GM12878 (cell line): ENCODE measurements at regions not wholly inside any gene's neighbourhood (a gene's known extent, or its start where the extent isn't known, plus 50 kb on each side); places are given as distances from the start of the nearest gene placed in this dataset.

ENCODE experiments used
- ATAC-seq: fragments of 200-7000 bp; cut with Tn5 transposase; 3 replicates; pipeline ENCODE4 v1.9.1; 2020; ENCODE audit warnings: mild to moderate bottlenecking, moderate library complexity
- BruUV-seq: library from RNA; stranded (reverse); fragments of 400-500 nt; replicated peaks from 2 replicates; lab custom pipeline; 2021; lab: Mats Ljungman, UMichigan
- CTCF ChIA-PET: fragments of 300-600 bp; sonication (Branson Sonifier 250); formaldehyde crosslinking; extraction: SDS; loops from one replicate; lab custom pipeline; 2021; ENCODE audit warnings: inconsistent platforms; lab: Yijun Ruan, JAX
- POLR2A ChIA-PET: fragments of 350-600 bp; formaldehyde crosslinking; extraction: SDS; loops from one replicate; lab custom pipeline; 2021; ENCODE audit warnings: inconsistent platforms; lab: Charles Lee
- RAD21 ChIA-PET: fragments of 300-600 bp; sonication (Branson Sonifier 250); formaldehyde crosslinking; loops from one replicate; lab custom pipeline; 2023; ENCODE audit warnings: antibody characterized with exemption; ENCODE audit not compliant: unreplicated experiment; lab: Charles Lee
- SMC1A ChIA-PET: fragments of 300-600 bp; sonication (Branson Sonifier 250); formaldehyde crosslinking; loops from one replicate; lab custom pipeline; 2023; ENCODE audit not compliant: unreplicated experiment, uncharacterized antibody; lab: Charles Lee
- DNase-seq: peaks from one replicate; pipeline ENCODE4 v3.0.0-alpha.2; 2011; ENCODE audit warnings: low read depth, low spot score
- FAIRE-seq: peaks from 3 replicates; lab custom pipeline; 2011; peaks lifted over from hg19 to GRCh38; lab: Jason Lieb, UNC
- H2AFZ ChIP-seq: 2 replicates; pipeline ENCODE4 v1.6.0; 2011; ENCODE audit warnings: low read depth, low read length, control low read depth; ENCODE audit not compliant: control insufficient read depth
- H3K27ac ChIP-seq: 2 replicates; pipeline ENCODE4 v1.5.1; 2011; ENCODE audit warnings: control low read depth; ENCODE audit not compliant: control insufficient read depth, insufficient read depth
- H3K27me3 ChIP-seq, 2 experiments: replicated peaks in 1 of 2; 2 replicates each; pipeline versions ENCODE4 v1.6.0 to v1.6.1; 2011; ENCODE audit warnings: low read length in 1 of 2; ENCODE audit not compliant: control insufficient read depth in 2 of 2, insufficient read depth in 2 of 2
- H3K36me3 ChIP-seq, 2 experiments: 2 replicates each; pipeline ENCODE4 v1.5.1; 2011; ENCODE audit warnings: low read length in 1 of 2; ENCODE audit not compliant: control insufficient read depth in 2 of 2, insufficient read depth in 2 of 2
- H3K4me1 ChIP-seq: 2 replicates; pipeline ENCODE4 v1.6.1; 2011; ENCODE audit warnings: mild to moderate bottlenecking, low read length, moderate library complexity, mixed read lengths; ENCODE audit not compliant: control insufficient read depth, insufficient read depth
- H3K4me2 ChIP-seq: 2 replicates; pipeline ENCODE4 v1.6.0; 2011; ENCODE audit warnings: control low read depth; ENCODE audit not compliant: control insufficient read depth, insufficient read depth
- H3K4me3 ChIP-seq: fragments of 200-600 bp; sonication (generic); 2 replicates; pipeline ENCODE4 v1.5.1; 2016
- H3K79me2 ChIP-seq: 2 replicates; pipeline ENCODE4 v1.6.0; 2011; ENCODE audit warnings: low read length; ENCODE audit not compliant: control insufficient read depth, insufficient read depth
- H3K9ac ChIP-seq: 2 replicates; pipeline ENCODE4 v1.8.0; 2011; ENCODE audit warnings: low read length, control low read depth, mixed read lengths; ENCODE audit not compliant: control insufficient read depth, insufficient read depth
- H3K9me3 ChIP-seq: replicated peaks from 3 replicates; pipeline ENCODE4 v1.5.1; 2011; ENCODE audit warnings: mild to moderate bottlenecking, low read length; ENCODE audit not compliant: control insufficient read depth, insufficient read depth
- H4K20me1 ChIP-seq: 2 replicates; pipeline ENCODE4 v1.6.0; 2011; ENCODE audit not compliant: control insufficient read depth, insufficient read depth
- ATF7 ChIP-seq: fragments of 450-650 bp; IDR thresholded peaks from 2 replicates; pipeline ENCODE4 v1.6.1; 2016; ENCODE audit warnings: low read depth, mild to moderate bottlenecking
- CHD1 ChIP-seq: IDR thresholded peaks from 2 replicates; pipeline ENCODE4 v1.6.1; 2012; ENCODE audit warnings: low read depth, low read length, improper control_type of control experiment
- IRF4 ChIP-seq: IDR thresholded peaks from 2 replicates; pipeline ENCODE4 v1.6.1; 2011; ENCODE audit warnings: low read depth, low read length
- JUNB ChIP-seq: IDR thresholded peaks from 2 replicates; pipeline ENCODE4 v1.6.1; 2016; ENCODE audit warnings: antibody characterized with exemption, mild to moderate bottlenecking
- MEF2B ChIP-seq: fragments of 450-650 bp; IDR thresholded peaks from 2 replicates; pipeline ENCODE4 v1.6.1; 2018; ENCODE audit warnings: mild to moderate bottlenecking, moderate library complexity; ENCODE audit not compliant: partially characterized antibody, poor library complexity, severe bottlenecking
- NFYA ChIP-seq: IDR thresholded peaks from 2 replicates; pipeline ENCODE4 v1.6.1; 2011; ENCODE audit warnings: low read depth, mild to moderate bottlenecking, low read length, improper control_type of control experiment, borderline replicate concordance
- NFYB ChIP-seq: IDR thresholded peaks from 2 replicates; pipeline ENCODE4 v1.6.1; 2011; ENCODE audit warnings: low read depth, mild to moderate bottlenecking, low read length, improper control_type of control experiment, moderate library complexity; ENCODE audit not compliant: insufficient read depth
- POLR2A ChIP-seq: IDR thresholded peaks from 2 replicates; pipeline ENCODE4 v1.6.1; 2011; ENCODE audit warnings: low read depth, mild to moderate bottlenecking, low read length
- POLR2AphosphoS2 ChIP-seq: IDR thresholded peaks from 2 replicates; pipeline ENCODE4 v1.6.1; 2011; ENCODE audit warnings: low read depth, mild to moderate bottlenecking, low read length, improper control_type of control experiment, moderate library complexity
- PRDM15 ChIP-seq: fragments of 450-650 bp; formaldehyde crosslinking; IDR thresholded peaks from 2 replicates; pipeline ENCODE4 v1.4.0; 2020; ENCODE audit warnings: mild to moderate bottlenecking, moderate library complexity
- SPI1 ChIP-seq: IDR thresholded peaks from 2 replicates; pipeline ENCODE4 v1.6.1; 2011; ENCODE audit warnings: low read depth, mild to moderate bottlenecking, low read length, moderate library complexity, borderline replicate concordance; ENCODE audit not compliant: insufficient read depth
- TBL1XR1 ChIP-seq: IDR thresholded peaks from 2 replicates; pipeline ENCODE4 v1.6.1; 2012; ENCODE audit warnings: low read depth, low read length, improper control_type of control experiment
- ZNF207 ChIP-seq: fragments of 450-650 bp; IDR thresholded peaks from 2 replicates; pipeline ENCODE4 v1.6.1; 2014; ENCODE audit warnings: antibody characterized with exemption, mild to moderate bottlenecking, borderline replicate concordance
- ZNF384 ChIP-seq: IDR thresholded peaks from 2 replicates; pipeline ENCODE4 v1.6.1; 2012; ENCODE audit warnings: low read depth, mild to moderate bottlenecking, low read length, improper control_type of control experiment, borderline replicate concordance
- WGBS: methylation state at CpG from one replicate; pipeline ENCODE4 v1.1.6; 2016; ENCODE audit warnings: low lambda C conversion rate; ENCODE audit not compliant: insufficient replicate concordance, insufficient coverage; ENCODE audit errors: missing lambda C conversion rate; 5-methylcytosine and 5-hydroxymethylcytosine counted together
- in situ Hi-C: fragments of 300-500 bp; cut with MboI; formaldehyde crosslinking; loops from 9 replicates; pipeline ENCODE4 v1.14.3; 2018; ENCODE audit warnings: mixed read lengths
- intact Hi-C: fragments of 100-400 bp; cut with micrococcal nuclease; formaldehyde crosslinking; loops from one replicate; pipeline ENCODE4 v1.14.2; 2022; ENCODE audit not compliant: unreplicated experiment
- TF ChIP-seq, protein P1 (sequence below): IDR thresholded peaks from 2 replicates; pipeline ENCODE4 v1.6.1; 2011; ENCODE audit warnings: low read depth, low read length, improper control_type of control experiment, borderline replicate concordance

DNA sequence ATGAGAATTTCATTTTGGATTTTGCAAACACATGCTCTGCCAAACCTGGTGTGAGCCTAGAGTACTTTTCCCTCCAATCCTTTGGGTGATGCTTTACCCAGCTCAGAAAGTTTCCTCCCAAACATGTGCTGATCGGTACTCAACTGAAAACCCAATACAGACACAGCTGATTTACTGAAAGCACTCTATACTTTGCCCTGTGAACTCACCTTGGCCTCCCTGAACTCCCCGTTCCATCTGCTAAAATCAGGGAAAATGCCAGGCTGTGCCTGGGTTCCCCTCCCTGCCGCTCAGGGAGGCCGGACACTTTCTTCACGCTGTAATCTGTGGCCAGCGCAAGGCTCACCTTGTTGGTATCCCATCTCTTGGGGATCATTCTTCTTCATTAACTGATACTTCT is 391.2 kb downstream of the CBLN2 start:
- Histone ChIP-seq H2AFZ (no peak overlapping the region), H3K9me3 (no peaks in the 10 kb centered on the region; the same call in 2 of the 3 replicates), H3K4me1 (no peaks in the 10 kb centered on the region), H3K27me3 (no peaks in the 10 kb centered on the region), H3K36me3 (no peaks in the 10 kb centered on the region), H3K79me2 (no peaks in the 10 kb centered on the region), H3K4me3 (no peak overlapping the region), H3K27ac (no peak overlapping the region), H3K4me2 (no peak overlapping the region), H3K9ac (no peak overlapping the region), H4K20me1 (no peaks in the 10 kb centered on the region)
- POLR2A ChIA-PET: no interaction called here
- no peak for TF ChIP-seq ZNF384
- TF ChIP-seq SPI1: no peak
- TF ChIP-seq CHD1: no peak
- no peak for TF ChIP-seq NFYB
- TF ChIP-seq ATF7: no peak
- no peak for TF ChIP-seq JUNB
- no peak for ATAC-seq
- SMC1A ChIA-PET: interaction anchor here (1.0 to 1.6 kb wide), 4 partner anchors 8 to 23 kb away, joined by 3 to 4 read pairs (median 4); no protein-coding TSS in a partner anchor
- no peak for DNase-seq
- in situ Hi-C loops (no loop called here), intact Hi-C loops (no loop called here)
- RAD21 ChIA-PET: no interaction called here
- no TSS peak for BruUV-seq
- WGBS: 68% methylated on average over 6 of the region's 6 CpGs
- CTCF ChIA-PET: no interaction called here
- FAIRE-seq: no peak

DNA sequence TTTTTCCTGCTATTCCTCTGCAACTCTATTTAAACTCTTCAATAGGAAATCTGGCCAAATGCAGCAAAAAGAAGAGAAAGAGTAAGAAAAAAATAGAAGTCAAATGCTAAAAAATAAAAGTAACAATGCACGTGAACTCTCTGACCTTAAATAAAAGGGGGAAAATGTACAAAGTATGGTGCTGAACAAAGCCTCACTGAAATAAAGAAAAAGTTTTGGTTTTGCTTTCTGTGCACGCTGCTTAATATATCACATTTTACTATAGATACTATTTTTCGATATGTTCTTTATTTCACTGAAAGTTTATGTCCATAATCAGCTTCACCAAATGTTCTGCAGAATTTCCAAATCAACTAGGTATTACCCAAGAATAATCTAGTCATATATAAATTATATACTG is 396.3 kb downstream of the CBLN2 start:
- Histone ChIP-seq H3K9me3 (no peaks in the 10 kb centered on the region), H3K27ac (no peak overlapping the region), H3K4me3 (no peak overlapping the region), H3K79me2 (no peaks in the 10 kb centered on the region), H4K20me1 (no peaks in the 10 kb centered on the region), H2AFZ (no peak overlapping the region), H3K27me3 (no peaks in the 10 kb centered on the region), H3K4me2 (no peak overlapping the region), H3K9ac (no peak overlapping the region), H3K36me3 (no peaks in the 10 kb centered on the region), H3K4me1 (no peaks in the 10 kb centered on the region)
- FAIRE-seq: no peak
- 28% methylated on average over 3 of the region's 3 CpGs for WGBS
- SMC1A ChIA-PET: interaction anchor here (1.0 kb wide), 1 partner anchor 12 kb away, joined by 3 read pairs; no protein-coding TSS in a partner anchor
- RAD21 ChIA-PET: no interaction called here
- intact Hi-C loops: no loop called here
- CTCF ChIA-PET: no interaction called here
- no peak for DNase-seq
- no peak for ATAC-seq
- BruUV-seq: no TSS peak
- POLR2A ChIA-PET: no interaction called here
- in situ Hi-C loops: no loop called here
- TF ChIP-seq POLR2A: no peak
- no peak for TF ChIP-seq PRDM15
- no peak for TF ChIP-seq TBL1XR1
- no peak for TF ChIP-seq ZNF207
- no peak for TF ChIP-seq POLR2AphosphoS2
- no peak for TF ChIP-seq NFYA
- TF ChIP-seq, protein P1, sequence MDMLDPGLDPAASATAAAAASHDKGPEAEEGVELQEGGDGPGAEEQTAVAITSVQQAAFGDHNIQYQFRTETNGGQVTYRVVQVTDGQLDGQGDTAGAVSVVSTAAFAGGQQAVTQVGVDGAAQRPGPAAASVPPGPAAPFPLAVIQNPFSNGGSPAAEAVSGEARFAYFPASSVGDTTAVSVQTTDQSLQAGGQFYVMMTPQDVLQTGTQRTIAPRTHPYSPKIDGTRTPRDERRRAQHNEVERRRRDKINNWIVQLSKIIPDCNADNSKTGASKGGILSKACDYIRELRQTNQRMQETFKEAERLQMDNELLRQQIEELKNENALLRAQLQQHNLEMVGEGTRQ: no peak
- TF ChIP-seq IRF4: no peak
- no peak for TF ChIP-seq MEF2B
